RWPE2 (cell line): ENCODE measurements at regions not wholly inside any gene's neighbourhood (a gene's known extent, or its start where the extent isn't known, plus 50 kb on each side); places are given as distances from the start of the nearest gene placed in this dataset.

Source experiments
- ATAC-seq: fragments of 200-7000 bp; cut with Tn5 transposase; 3 replicates; pipeline ENCODE4 v1.9.1; 2021; ENCODE audit warnings: low read depth
- DNase-seq: peaks from one replicate; pipeline ENCODE4 v3.0.0-alpha.2; 2020; ENCODE audit warnings: low spot score
- H3K27ac ChIP-seq: fragments of 450-650 bp; 2 replicates; pipeline ENCODE4 v1.5.1; 2017; ENCODE audit warnings: mild to moderate bottlenecking; ENCODE audit not compliant: poor library complexity, severe bottlenecking
- H3K27me3 ChIP-seq: fragments of 250-450 bp; sonication (Bioruptor Pico); 2 replicates; pipeline ENCODE4 v1.5.1; 2021; ENCODE audit warnings: mild to moderate bottlenecking, moderate library complexity; ENCODE audit not compliant: insufficient read depth, poor library complexity, severe bottlenecking
- H3K36me3 ChIP-seq: fragments of 250-450 bp; sonication (Bioruptor Pico); 2 replicates; pipeline ENCODE4 v1.5.1; 2020; ENCODE audit warnings: low read depth, mild to moderate bottlenecking, moderate library complexity
- H3K4me1 ChIP-seq: fragments of 250-450 bp; sonication (Bioruptor Pico); 2 replicates; pipeline ENCODE4 v1.5.1; 2021; ENCODE audit warnings: mild to moderate bottlenecking, moderate library complexity; ENCODE audit not compliant: insufficient read depth, poor library complexity, severe bottlenecking
- H3K4me3 ChIP-seq: fragments of 250-450 bp; sonication (Bioruptor Pico); 2 replicates; pipeline ENCODE4 v1.5.1; 2021; ENCODE audit warnings: mild to moderate bottlenecking, moderate library complexity; ENCODE audit not compliant: severe bottlenecking
- H3K9me3 ChIP-seq: fragments of 250-450 bp; sonication (Bioruptor Pico); 2 replicates; pipeline ENCODE4 v1.5.1; 2021; ENCODE audit warnings: mild to moderate bottlenecking, moderate library complexity; ENCODE audit not compliant: severe bottlenecking
- TF ChIP-seq, protein P1 (sequence below): fragments of 450-650 bp; IDR thresholded peaks from one replicate; pipeline ENCODE4 v1.5.1; 2017; ENCODE audit warnings: mild to moderate bottlenecking, moderate library complexity; ENCODE audit not compliant: poor library complexity, severe bottlenecking

DNA sequence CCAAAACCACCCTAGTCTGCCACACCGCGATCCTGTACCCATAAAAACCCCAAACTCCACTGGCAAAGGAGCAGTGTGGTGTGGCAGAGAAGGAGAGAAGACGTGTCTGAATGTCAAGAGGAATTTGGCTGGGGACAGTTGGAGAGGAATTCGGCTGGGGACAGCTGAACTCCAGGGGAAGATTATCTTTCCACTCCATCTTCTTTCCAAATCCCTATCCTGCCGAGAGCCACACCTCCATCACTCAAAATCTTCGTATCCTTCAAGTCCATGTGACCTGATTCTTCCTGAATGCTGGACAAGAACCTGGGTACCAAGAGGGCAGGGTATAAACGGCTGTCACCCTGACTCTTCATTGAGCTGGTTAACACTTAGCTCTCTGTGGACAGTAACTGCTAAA is 448.1 kb downstream of the ARHGEF28 start:
- TF ChIP-seq, protein P1, sequence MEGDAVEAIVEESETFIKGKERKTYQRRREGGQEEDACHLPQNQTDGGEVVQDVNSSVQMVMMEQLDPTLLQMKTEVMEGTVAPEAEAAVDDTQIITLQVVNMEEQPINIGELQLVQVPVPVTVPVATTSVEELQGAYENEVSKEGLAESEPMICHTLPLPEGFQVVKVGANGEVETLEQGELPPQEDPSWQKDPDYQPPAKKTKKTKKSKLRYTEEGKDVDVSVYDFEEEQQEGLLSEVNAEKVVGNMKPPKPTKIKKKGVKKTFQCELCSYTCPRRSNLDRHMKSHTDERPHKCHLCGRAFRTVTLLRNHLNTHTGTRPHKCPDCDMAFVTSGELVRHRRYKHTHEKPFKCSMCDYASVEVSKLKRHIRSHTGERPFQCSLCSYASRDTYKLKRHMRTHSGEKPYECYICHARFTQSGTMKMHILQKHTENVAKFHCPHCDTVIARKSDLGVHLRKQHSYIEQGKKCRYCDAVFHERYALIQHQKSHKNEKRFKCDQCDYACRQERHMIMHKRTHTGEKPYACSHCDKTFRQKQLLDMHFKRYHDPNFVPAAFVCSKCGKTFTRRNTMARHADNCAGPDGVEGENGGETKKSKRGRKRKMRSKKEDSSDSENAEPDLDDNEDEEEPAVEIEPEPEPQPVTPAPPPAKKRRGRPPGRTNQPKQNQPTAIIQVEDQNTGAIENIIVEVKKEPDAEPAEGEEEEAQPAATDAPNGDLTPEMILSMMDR = no peak

DNA sequence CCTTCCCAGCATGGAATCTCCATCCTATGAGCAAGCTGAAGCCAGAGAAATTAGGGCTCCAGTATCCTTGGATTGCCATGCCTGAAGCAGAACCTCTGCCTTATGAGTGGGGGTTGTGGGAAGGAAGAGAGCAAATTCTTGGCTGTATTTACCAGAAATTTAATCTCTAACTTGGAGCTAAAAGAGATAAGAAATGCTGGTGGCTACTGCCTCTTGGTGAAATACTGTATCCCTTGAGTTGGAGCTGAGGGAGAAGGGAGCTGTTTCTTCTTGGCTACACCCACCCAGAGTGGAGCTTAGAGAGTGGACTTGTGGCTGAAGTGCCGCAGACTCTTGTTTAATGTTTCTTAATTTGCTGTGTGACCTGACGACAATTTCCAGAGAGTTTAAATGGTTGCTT is 447.3 kb downstream of the ARHGEF28 start:
- H3K36me3 ChIP-seq = no peaks in the 10 kb centered on the region
- H3K27me3 ChIP-seq = no peaks in the 10 kb centered on the region
- TF ChIP-seq, protein P1 = no peak
- H3K27ac ChIP-seq = no peak overlapping the region
- DNase-seq = no peak
- peaks cover 12% of the 10 kb centered on the region for H3K4me1 ChIP-seq
- no peak overlapping the region for H3K4me3 ChIP-seq
- ATAC-seq = no peak
- H3K9me3 ChIP-seq = no peaks in the 10 kb centered on the region

More for the DNA sequence above, 448.1 kb downstream of the ARHGEF28 start:
- DNase-seq = no peak
- Histone ChIP-seq H3K4me3 (no peak overlapping the region), H3K27ac (no peak overlapping the region), H3K4me1 (peaks cover 10% of the 10 kb centered on the region), H3K27me3 (no peaks in the 10 kb centered on the region), H3K9me3 (no peaks in the 10 kb centered on the region), H3K36me3 (no peaks in the 10 kb centered on the region)
- no peak for ATAC-seq

DNA sequence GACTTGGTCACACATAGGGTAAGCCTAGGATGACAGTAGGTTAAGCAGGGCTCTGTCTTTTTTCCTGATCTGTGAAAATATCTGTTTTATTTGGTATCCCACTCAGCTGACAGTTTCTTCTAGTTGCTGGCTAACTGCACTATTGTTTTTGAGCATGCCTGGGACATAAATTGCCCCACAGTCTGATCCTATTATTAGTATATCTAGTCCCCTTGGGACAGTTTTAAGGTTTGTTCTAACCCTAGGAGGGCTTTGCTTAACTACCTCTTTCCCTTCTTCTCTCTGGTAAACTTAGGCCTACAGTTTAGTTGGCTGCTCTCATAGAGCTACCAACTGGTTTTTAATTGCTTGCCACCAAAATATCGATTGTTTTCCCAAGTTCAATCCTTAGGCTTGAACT is 446.6 kb downstream of the ARHGEF28 start:
- TF ChIP-seq, protein P1 = no peak
- Histone ChIP-seq H3K4me3 (no peak overlapping the region), H3K27me3 (no peaks in the 10 kb centered on the region), H3K36me3 (no peaks in the 10 kb centered on the region), H3K9me3 (no peaks in the 10 kb centered on the region), H3K4me1 (peaks cover 18% of the 10 kb centered on the region), H3K27ac (no peak overlapping the region)
- DNase-seq (no peak), ATAC-seq (no peak)

DNA sequence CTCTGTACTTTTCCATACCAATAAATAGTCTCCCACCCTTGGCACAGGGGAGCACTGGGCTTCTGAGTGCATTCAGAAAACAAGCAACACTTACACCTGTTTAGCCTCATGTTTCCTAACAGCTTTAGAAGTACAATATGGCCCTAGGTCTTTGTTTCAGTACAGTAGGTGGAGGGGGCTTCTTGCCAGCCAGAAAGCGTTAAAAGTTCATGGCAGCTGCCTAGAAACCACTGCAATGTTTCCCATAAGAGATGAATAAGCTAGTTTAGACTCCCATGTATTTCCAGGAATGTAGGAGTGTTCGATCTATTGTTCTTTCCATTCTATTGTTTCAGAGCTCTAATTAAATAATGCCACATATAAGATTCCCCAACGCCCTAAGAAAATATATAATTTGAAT is 444.8 kb downstream of the ARHGEF28 start:
- Histone ChIP-seq H3K27me3 (no peaks in the 10 kb centered on the region), H3K36me3 (no peaks in the 10 kb centered on the region), H3K4me3 (no peak overlapping the region), H3K4me1 (peaks cover 19% of the 10 kb centered on the region), H3K9me3 (no peaks in the 10 kb centered on the region), H3K27ac (no peak overlapping the region)
- TF ChIP-seq, protein P1 = no peak
- DNase-seq = no peak
- ATAC-seq = no peak

DNA sequence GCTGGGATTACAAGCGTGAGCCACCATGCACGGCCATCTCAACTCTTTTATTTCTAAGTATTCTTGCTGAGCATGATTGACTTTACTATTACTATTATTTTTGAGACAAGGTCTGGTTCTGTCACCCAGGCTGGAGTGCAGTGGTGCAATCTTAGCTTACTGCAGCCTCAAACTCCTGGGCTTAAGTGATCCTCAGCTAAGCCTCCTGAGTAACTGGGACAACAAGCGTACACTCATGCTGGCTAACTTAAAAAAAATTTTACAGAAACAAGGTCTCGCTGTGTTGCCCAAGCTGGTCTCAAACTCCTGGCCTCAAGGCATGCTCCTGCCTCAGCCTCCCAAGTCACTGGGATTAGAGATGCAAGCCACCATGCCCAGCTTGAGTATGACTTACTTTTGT is 443.7 kb downstream of the ARHGEF28 start:
- Histone ChIP-seq H3K27ac (no peak overlapping the region), H3K9me3 (no peaks in the 10 kb centered on the region), H3K36me3 (no peaks in the 10 kb centered on the region), H3K4me3 (no peak overlapping the region), H3K27me3 (no peaks in the 10 kb centered on the region), H3K4me1 (peaks cover 16% of the 10 kb centered on the region)
- DNase-seq (no peak), ATAC-seq (no peak)
- TF ChIP-seq, protein P1 = no peak
